Mammary epithelial cell (primary cell): ENCODE measurements at regions not wholly inside any gene's neighbourhood (a gene's known extent, or its start where the extent isn't known, plus 50 kb on each side); places are given as distances from the start of the nearest gene placed in this dataset.

Experiments
- CTCF ChIP-seq, 2 donors: IDR thresholded peaks in 1 of 2; conservative IDR thresholded peaks in 1 of 2; 2 replicates each; pipeline ENCODE4 v1.5.1; 2011 to 2012; ENCODE audit warnings: inconsistent platforms in 2 of 2, low read length in 2 of 2, mild to moderate bottlenecking in 2 of 2, control low read depth in 1 of 2, low read depth in 1 of 2; ENCODE audit not compliant: insufficient read depth in 1 of 2; ENCODE audit errors: extremely low read depth in 1 of 2
- EZH2 ChIP-seq: IDR thresholded peaks from 2 replicates; pipeline ENCODE4 v1.6.1; 2012; ENCODE audit warnings: low read length, inconsistent platforms, borderline replicate concordance

DNA sequence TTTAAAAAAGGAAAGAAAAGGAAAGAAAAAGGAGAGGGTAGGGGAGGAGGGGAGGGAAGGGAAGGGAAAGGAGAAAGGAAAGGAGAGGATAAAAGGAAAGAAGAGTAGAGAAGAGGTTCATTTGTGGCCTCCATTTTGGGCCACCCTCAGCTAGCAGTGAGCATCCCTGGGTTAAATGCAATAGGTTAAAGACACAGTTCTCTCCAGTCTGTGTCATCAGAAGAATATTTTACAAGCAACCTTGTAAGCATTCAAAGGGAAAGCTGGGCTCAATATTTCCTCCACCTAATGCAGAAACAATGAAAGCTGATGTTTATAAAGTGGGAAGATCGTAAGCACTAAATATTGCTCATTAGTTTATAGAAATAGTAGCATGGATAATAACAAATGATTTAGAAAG is 219.1 kb upstream of the PITRM1 start:
- TF ChIP-seq CTCF (conservative IDR thresholded peaks at IDR 0.05 in 1 of 2, IDR thresholded peaks at IDR 0.05 in 1 of 2; ENCODE audit: extremely low read depth in 1 of 2, insufficient read depth in 1 of 2, low read depth in 1 of 2, low read length in 2 of 2) (no peak), EZH2 (no peak)
